NCI-H2107 treated with DMSO at 0.1 percent for 48 hours (cell line): ENCODE measurements at regions not wholly inside any gene's neighbourhood (a gene's known extent, or its start where the extent isn't known, plus 50 kb on each side); places are given as distances from the start of the nearest gene placed in this dataset.
"Not testable (repeated sequence)": the region's sequence is repeated elsewhere in the genome, so short reads cannot be mapped to it uniquely, and the experiment has no call there.

Source experiments
- DNase-seq: peaks from one replicate; lab custom pipeline; 2025; ENCODE audit not compliant: unreplicated experiment; lab: John Stamatoyannopoulos, UW

- no peak for DNase-seq
Measured at GRCh38 chr3:24545887-24546286, 51.2 kb upstream of the THRB start.

GRCh38 chr3:24548278-24548677 lies 53.6 kb upstream of the THRB start:
- no peak for DNase-seq

- DNase-seq, result no peak
Measured at GRCh38 chr3:24550588-24550987, 55.9 kb upstream of the THRB start.

- DNase-seq, result no peak
Measured at GRCh38 chr3:24551626-24552025, 57.0 kb upstream of the THRB start.

- no peak for DNase-seq
Measured at GRCh38 chr3:24562895-24563294, 68.2 kb upstream of the THRB start.

- DNase-seq, result no peak
Measured at GRCh38 chr3:24565053-24565452, 70.4 kb upstream of the THRB start.

GRCh38 chr3:24565656-24566055 lies 71.0 kb upstream of the THRB start:
- DNase-seq, result no peak

- DNase-seq, result no peak
Measured at GRCh38 chr3:24566927-24567326, 72.3 kb upstream of the THRB start.

- DNase-seq, result not testable (repeated sequence)
Measured at GRCh38 chr3:24572409-24572808, 77.8 kb upstream of the THRB start.

- no peak for DNase-seq
Measured at GRCh38 chr3:24573576-24573975, 78.9 kb upstream of the THRB start.

GRCh38 chr3:24578324-24578723 lies 83.7 kb upstream of the THRB start:
- DNase-seq, result no peak

- DNase-seq, result no peak
Measured at GRCh38 chr3:24578951-24579421, 84.3 kb upstream of the THRB start.

- no peak for DNase-seq
Measured at GRCh38 chr3:24582431-24583403, 88.1 kb upstream of the THRB start.

- DNase-seq, result no peak
Measured at GRCh38 chr3:24586920-24587319, 92.3 kb upstream of the THRB start.

GRCh38 chr3:24588629-24589512 lies 94.2 kb upstream of the THRB start:
- no peak for DNase-seq

- DNase-seq, result no peak
Measured at GRCh38 chr3:24589513-24589851, 94.8 kb upstream of the THRB start.

GRCh38 chr3:24589931-24590880 lies 95.6 kb upstream of the THRB start:
- DNase-seq, result no peak

- no peak for DNase-seq
Measured at GRCh38 chr3:24591191-24591590, 96.5 kb upstream of the THRB start.

GRCh38 chr3:24591661-24592555 lies 97.3 kb upstream of the THRB start:
- no peak for DNase-seq

- no peak for DNase-seq
Measured at GRCh38 chr3:24594161-24594560, 99.5 kb upstream of the THRB start.
